ENCODE measurements at regions not wholly inside any gene's neighbourhood (a gene's known extent, or its start where the extent isn't known, plus 50 kb on each side); places are given as distances from the start of the nearest gene placed in this dataset.
A peak's percentile ranks its signal among the peaks of the same experiment; 100 is the strongest.
"Not testable (repeated sequence)": the region's sequence is repeated elsewhere in the genome, so short reads cannot be mapped to it uniquely, and the experiment has no call there.

DNA sequence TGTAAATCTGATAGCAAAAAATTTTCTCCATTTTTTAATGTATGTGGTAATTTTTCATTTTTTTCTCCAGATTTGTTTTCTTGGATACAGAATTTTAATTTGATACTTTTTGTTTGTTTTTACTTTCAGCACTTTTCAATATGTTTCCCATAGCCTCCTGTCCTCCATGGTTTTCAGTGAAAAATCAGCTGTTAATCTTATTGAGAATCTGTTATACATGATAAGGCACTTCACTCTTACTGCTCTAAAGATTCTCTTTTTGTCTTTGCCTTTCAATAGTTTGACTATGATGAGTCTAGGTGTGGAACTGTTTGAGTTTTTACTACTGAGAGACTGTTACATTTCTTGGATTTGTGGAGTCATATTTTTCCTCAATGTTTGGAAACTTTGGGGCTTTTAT is 455.7 kb upstream of the NUDT12 start:
- H3K27ac ChIP-seq = no peak overlapping the region
- H3K27me3 ChIP-seq = no peaks in the 10 kb centered on the region
- no peaks in the 10 kb centered on the region for H3K4me1 ChIP-seq (ENCODE audit: low read depth)
- H3K4me3 ChIP-seq = no peak overlapping the region
- H3K36me3 ChIP-seq = no peaks in the 10 kb centered on the region
- DNase-seq (ENCODE audit: low read depth in 1 of 2, low spot score in 1 of 2) = no peak
- TF ChIP-seq, protein P1, sequence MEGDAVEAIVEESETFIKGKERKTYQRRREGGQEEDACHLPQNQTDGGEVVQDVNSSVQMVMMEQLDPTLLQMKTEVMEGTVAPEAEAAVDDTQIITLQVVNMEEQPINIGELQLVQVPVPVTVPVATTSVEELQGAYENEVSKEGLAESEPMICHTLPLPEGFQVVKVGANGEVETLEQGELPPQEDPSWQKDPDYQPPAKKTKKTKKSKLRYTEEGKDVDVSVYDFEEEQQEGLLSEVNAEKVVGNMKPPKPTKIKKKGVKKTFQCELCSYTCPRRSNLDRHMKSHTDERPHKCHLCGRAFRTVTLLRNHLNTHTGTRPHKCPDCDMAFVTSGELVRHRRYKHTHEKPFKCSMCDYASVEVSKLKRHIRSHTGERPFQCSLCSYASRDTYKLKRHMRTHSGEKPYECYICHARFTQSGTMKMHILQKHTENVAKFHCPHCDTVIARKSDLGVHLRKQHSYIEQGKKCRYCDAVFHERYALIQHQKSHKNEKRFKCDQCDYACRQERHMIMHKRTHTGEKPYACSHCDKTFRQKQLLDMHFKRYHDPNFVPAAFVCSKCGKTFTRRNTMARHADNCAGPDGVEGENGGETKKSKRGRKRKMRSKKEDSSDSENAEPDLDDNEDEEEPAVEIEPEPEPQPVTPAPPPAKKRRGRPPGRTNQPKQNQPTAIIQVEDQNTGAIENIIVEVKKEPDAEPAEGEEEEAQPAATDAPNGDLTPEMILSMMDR (IDR thresholded peaks at IDR 0.05; ENCODE audit: low read depth, low read length) = no peak
- no peaks in the 10 kb centered on the region for H3K9me3 ChIP-seq (ENCODE audit: low read depth)

DNA sequence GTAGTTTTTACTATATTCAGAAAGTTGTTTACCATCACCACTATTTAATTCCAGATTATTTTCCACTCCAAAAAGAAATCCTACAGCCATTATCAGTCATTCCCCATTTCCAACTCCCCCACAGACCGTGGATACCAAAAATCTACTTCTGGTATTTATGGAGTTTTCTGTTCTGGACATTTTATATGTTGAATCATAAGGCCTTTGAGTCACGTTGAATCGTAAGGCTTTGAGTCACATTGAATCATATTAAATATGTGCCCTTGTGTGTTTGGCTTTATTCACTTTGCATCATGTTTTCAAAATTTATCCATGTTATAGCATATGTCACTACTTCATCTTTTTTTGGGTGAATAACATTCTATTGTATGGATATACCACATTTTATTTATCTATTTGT is 454.1 kb upstream of the NUDT12 start:
- peak in 1 of 2 donors; percentile 2 for DNase-seq (ENCODE audit: low read depth in 1 of 2, low spot score in 1 of 2)
- Histone ChIP-seq H3K4me3 (no peak overlapping the region), H3K9me3 (ENCODE audit: low read depth) (no peaks in the 10 kb centered on the region), H3K36me3 (no peaks in the 10 kb centered on the region), H3K27ac (no peak overlapping the region), H3K27me3 (no peaks in the 10 kb centered on the region), H3K4me1 (ENCODE audit: low read depth) (no peaks in the 10 kb centered on the region)
- TF ChIP-seq, protein P1 (IDR thresholded peaks at IDR 0.05; ENCODE audit: low read depth, low read length) = no peak

DNA sequence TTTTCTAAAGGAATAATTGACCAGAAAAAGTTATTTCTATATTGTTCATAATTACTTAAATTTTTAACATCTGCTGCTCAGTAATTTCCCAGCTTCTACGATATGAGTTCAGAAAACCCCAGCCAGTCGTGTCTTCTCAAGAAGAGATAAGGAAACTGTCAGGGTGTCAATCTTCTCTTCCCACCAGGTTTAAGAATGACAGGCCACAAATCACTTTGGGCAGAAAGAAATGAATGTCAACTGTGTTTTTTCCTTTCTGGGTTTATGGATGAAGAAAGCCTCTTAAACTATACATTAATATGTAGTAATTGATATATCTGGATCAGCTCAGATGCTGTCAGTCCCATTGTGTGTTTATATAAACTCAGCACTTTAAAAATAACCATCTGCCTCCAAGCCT is 453.2 kb upstream of the NUDT12 start:
- no peaks in the 10 kb centered on the region for H3K4me1 ChIP-seq (ENCODE audit: low read depth)
- no peaks in the 10 kb centered on the region for H3K36me3 ChIP-seq
- no peak for DNase-seq (ENCODE audit: low read depth in 1 of 2, low spot score in 1 of 2)
- H3K27ac ChIP-seq = no peak overlapping the region
- TF ChIP-seq, protein P1 (IDR thresholded peaks at IDR 0.05; ENCODE audit: low read depth, low read length) = no peak
- H3K27me3 ChIP-seq = no peaks in the 10 kb centered on the region
- no peak overlapping the region for H3K4me3 ChIP-seq
- H3K9me3 ChIP-seq (ENCODE audit: low read depth) = no peaks in the 10 kb centered on the region

DNA sequence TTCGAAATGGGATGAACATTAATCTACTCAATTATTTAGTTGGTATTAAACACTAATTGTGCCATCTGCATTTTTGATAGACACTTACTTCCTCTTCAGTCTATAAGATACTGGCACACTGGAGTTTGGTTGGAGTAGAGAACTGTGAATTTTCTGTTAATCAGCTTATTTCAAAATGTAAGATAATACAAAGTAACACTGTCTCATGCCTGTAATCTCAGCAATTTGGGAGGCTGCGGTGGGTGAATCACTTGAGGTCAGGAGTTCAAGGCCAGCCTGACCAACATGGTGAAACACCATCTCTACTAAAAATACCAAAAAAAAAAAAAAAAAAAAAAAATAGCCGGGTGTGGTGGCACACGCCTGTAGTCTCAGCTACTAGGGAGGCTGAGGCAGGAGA is 440.2 kb upstream of the NUDT12 start:
- not testable (repeated sequence) for H3K4me3 ChIP-seq; H3K9me3 ChIP-seq (ENCODE audit: low read depth); H3K27ac ChIP-seq; H3K4me1 ChIP-seq (ENCODE audit: low read depth); DNase-seq (ENCODE audit: low read depth in 1 of 2, low spot score in 1 of 2); H3K36me3 ChIP-seq; H3K27me3 ChIP-seq

DNA sequence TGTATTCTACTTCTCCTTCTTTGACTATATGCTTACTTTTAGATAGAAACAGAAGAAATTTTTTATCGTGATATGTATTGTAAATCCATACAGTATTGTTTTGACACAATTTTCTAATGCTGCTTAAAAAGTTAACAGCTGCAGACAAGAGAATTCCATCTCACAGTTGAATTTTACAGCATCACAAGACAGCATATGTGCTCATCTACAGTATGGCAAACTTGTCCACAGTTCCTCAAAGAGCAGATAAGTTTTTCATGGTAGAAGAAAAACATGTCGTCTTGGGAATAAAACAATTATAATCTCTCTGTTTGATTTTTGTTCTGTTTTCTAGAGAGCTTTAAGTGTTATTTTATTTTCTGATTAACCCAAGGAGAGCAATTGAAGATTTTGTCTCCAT is 438.5 kb upstream of the NUDT12 start:
- Histone ChIP-seq H3K27me3 (no peaks in the 10 kb centered on the region), H3K36me3 (no peaks in the 10 kb centered on the region), H3K4me1 (ENCODE audit: low read depth) (no peaks in the 10 kb centered on the region), H3K4me3 (no peak overlapping the region), H3K27ac (no peak overlapping the region), H3K9me3 (ENCODE audit: low read depth) (no peaks in the 10 kb centered on the region)
- no peak for DNase-seq (ENCODE audit: low read depth in 1 of 2, low spot score in 1 of 2)
- TF ChIP-seq, protein P1 (IDR thresholded peaks at IDR 0.05; ENCODE audit: low read depth, low read length) = no peak

DNA sequence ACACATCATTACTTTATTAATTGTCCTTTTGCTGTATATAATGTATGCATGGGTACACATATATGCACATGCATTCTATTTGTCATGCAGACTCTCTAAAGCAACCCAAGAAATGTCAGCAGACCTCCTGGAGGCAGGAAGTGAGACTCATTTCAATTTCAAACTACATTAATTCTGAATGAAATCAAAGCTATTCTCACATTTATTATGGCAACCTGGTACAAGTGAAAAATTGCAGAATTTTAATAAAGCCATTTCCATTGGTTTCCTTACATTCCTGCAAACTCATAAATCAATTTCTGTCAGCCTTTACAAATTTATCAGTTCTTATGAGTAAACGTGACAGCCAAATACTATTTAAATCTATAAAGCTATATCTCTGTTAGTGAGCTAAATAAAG is 430.4 kb upstream of the NUDT12 start:
- Histone ChIP-seq H3K4me1 (ENCODE audit: low read depth) (no peaks in the 10 kb centered on the region), H3K27me3 (no peaks in the 10 kb centered on the region), H3K9me3 (ENCODE audit: low read depth) (no peaks in the 10 kb centered on the region), H3K36me3 (no peaks in the 10 kb centered on the region), H3K4me3 (no peak overlapping the region), H3K27ac (no peak overlapping the region)
- TF ChIP-seq, protein P1 (IDR thresholded peaks at IDR 0.05; ENCODE audit: low read depth, low read length) = no peak
- DNase-seq (ENCODE audit: low read depth in 1 of 2, low spot score in 1 of 2) = no peak
